SK-N-SH (cell line): ENCODE measurements at regions not wholly inside any gene's neighbourhood (a gene's known extent, or its start where the extent isn't known, plus 50 kb on each side); places are given as distances from the start of the nearest gene placed in this dataset.

ENCODE experiments used
- CHD2 ChIP-seq: fragments of 150-350 bp; IDR thresholded peaks from 2 replicates; pipeline ENCODE4 v1.6.1; 2018; ENCODE audit warnings: low read length; ENCODE audit not compliant: partially characterized antibody
- CTCF ChIP-seq: fragments of 200-600 bp; sonication (generic); IDR thresholded peaks from 2 replicates; pipeline ENCODE4 v1.6.1; 2017; ENCODE audit warnings: antibody characterized with exemption, mild to moderate bottlenecking, moderate library complexity
- EP300 ChIP-seq, 2 experiments: IDR thresholded peaks; 2 replicates each; pipeline versions ENCODE4 v1.4.0 to v1.6.1; 2012; ENCODE audit warnings: borderline replicate concordance in 1 of 2, low read depth in 1 of 2, low read length in 1 of 2
- EZH2phosphoT487 ChIP-seq: fragments of 200-600 bp; sonication (generic); IDR thresholded peaks from 2 replicates; pipeline ENCODE4 v1.6.1; 2017; ENCODE audit warnings: low read depth, mixed run types, mild to moderate bottlenecking, antibody characterized with exemption, moderate library complexity, borderline replicate concordance
- FOXM1 ChIP-seq: IDR thresholded peaks from 2 replicates; pipeline ENCODE4 v1.4.0; 2012; ENCODE audit warnings: low read depth, mild to moderate bottlenecking
- IRF3 ChIP-seq: fragments of 150-350 bp; IDR thresholded peaks from 2 replicates; pipeline ENCODE4 v1.6.1; 2016; ENCODE audit warnings: mild to moderate bottlenecking, low read depth, low read length
- JUND ChIP-seq: IDR thresholded peaks from 2 replicates; pipeline ENCODE4 v1.4.0; 2012
- POLR2AphosphoS5 ChIP-seq: IDR thresholded peaks from 2 replicates; pipeline ENCODE4 v1.6.1; 2012; ENCODE audit warnings: low read depth, low read length
- REST ChIP-seq: IDR thresholded peaks from 2 replicates; pipeline ENCODE4 v1.6.1; 2012; ENCODE audit warnings: mild to moderate bottlenecking, low read depth, low read length, moderate library complexity
- SMC3 ChIP-seq: IDR thresholded peaks from 2 replicates; pipeline ENCODE4 v1.6.1; 2012; ENCODE audit warnings: low read depth, low read length, improper control_type of control experiment
- TAF1 ChIP-seq: IDR thresholded peaks from 2 replicates; pipeline ENCODE4 v1.6.1; 2012; ENCODE audit warnings: low read depth, mild to moderate bottlenecking, low read length, moderate library complexity, borderline replicate concordance
- YY1 ChIP-seq: IDR thresholded peaks from 2 replicates; pipeline ENCODE4 v1.4.0; 2012; ENCODE audit warnings: low read depth, mild to moderate bottlenecking

- TF ChIP-seq FOXM1 (no peak), CTCF (no peak), POLR2AphosphoS5 (no peak), YY1 (no peak), REST (no peak), EP300 (IDR thresholded peaks at IDR 0.05; ENCODE audit: borderline replicate concordance in 1 of 2, low read depth in 1 of 2, low read length in 1 of 2) (no peak), CHD2 (no peak), JUND (no peak), EZH2phosphoT487 (no peak), SMC3 (no peak), TAF1 (no peak), IRF3 (no peak)
Measured at GRCh38 chr5:110112348-110112747, 422.6 kb downstream of the MAN2A1 start.
